ENCODE measurements at regions not wholly inside any gene's neighbourhood (a gene's known extent, or its start where the extent isn't known, plus 50 kb on each side); places are given as distances from the start of the nearest gene placed in this dataset.

DNA sequence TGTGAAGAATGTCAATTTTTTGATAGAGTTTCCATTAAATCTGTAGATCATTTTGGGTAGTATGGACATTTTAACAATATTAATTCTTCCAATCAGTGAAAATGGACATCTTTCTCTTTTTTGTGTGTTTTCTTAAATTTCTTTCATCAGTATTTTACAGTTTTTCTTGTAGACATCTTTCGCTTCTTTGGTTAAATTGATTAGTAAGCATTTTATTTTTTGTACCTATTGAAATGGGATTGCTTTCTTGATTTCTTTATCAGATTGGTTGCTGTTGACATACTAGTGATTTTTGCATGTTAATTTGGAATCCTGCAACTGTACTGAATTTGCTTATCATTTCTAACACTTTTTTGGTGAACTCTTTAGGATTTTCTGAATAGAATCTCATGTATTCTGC lies 683.2 kb upstream of the NCAM2 start:
- no peaks in the 10 kb centered on the region for H3K27me3 ChIP-seq (replicated peaks)
- H3K36me3 ChIP-seq (replicated peaks): no peaks in the 10 kb centered on the region
- TF ChIP-seq, protein P1, sequence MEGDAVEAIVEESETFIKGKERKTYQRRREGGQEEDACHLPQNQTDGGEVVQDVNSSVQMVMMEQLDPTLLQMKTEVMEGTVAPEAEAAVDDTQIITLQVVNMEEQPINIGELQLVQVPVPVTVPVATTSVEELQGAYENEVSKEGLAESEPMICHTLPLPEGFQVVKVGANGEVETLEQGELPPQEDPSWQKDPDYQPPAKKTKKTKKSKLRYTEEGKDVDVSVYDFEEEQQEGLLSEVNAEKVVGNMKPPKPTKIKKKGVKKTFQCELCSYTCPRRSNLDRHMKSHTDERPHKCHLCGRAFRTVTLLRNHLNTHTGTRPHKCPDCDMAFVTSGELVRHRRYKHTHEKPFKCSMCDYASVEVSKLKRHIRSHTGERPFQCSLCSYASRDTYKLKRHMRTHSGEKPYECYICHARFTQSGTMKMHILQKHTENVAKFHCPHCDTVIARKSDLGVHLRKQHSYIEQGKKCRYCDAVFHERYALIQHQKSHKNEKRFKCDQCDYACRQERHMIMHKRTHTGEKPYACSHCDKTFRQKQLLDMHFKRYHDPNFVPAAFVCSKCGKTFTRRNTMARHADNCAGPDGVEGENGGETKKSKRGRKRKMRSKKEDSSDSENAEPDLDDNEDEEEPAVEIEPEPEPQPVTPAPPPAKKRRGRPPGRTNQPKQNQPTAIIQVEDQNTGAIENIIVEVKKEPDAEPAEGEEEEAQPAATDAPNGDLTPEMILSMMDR (IDR thresholded peaks at IDR 0.05; ENCODE audit: low read depth, low read length, missing control alignments): no peak
- no peak for DNase-seq
- H3K27ac ChIP-seq: no peak overlapping the region
- no peak overlapping the region for H3K4me3 ChIP-seq (ENCODE audit: low read depth, low read length)
- in situ Hi-C loops (cut with HindIII; ENCODE audit: low pct_ligation_motif_present, low sequenced_read_pairs): no loop called here

DNA sequence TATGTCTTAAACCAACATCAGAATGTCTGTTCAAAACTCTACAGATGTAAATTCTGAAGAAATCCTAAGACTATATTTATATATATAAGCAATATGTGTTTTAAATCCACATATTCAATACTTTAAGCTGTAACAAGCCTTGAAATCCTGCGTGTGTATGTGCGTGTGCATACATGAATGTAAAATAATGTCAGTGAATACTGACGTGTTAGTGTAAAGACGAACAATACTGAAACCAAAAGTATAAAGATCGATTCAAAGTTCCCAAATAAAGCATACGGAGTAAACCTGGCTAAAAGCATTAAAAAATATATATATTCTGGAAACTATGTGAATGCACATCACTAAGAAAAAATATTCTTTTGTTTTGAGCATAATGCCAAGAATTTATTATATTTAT lies 668.6 kb upstream of the NCAM2 start:
- no peak overlapping the region for H3K27ac ChIP-seq
- no peaks in the 10 kb centered on the region for H3K27me3 ChIP-seq (replicated peaks)
- in situ Hi-C loops (cut with HindIII; ENCODE audit: low pct_ligation_motif_present, low sequenced_read_pairs): no loop called here
- no peak for DNase-seq
- TF ChIP-seq, protein P1 (IDR thresholded peaks at IDR 0.05; ENCODE audit: low read depth, low read length, missing control alignments): no peak
- H3K36me3 ChIP-seq (replicated peaks): no peaks in the 10 kb centered on the region
- no peak overlapping the region for H3K4me3 ChIP-seq (ENCODE audit: low read depth, low read length)

DNA sequence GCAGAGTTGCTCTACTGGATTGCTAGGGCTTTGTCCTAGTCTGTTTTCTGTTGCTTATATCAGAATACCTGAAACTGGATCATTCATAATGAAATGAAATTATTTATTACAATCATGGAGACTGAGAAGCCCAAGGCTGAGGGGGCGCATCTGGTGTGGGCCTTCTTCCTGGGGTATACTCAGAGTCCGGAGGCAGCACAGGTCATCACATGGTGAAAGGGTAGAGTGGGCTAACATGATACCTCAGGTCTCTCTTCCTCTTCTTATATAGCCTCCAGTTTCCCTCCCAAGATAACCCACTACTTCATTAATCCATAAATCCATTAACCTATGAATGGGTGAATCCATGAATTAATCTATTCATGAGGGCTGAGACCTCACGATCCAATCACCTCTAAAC lies 667.6 kb upstream of the NCAM2 start:
- H3K4me3 ChIP-seq (ENCODE audit: low read depth, low read length): no peak overlapping the region

DNA sequence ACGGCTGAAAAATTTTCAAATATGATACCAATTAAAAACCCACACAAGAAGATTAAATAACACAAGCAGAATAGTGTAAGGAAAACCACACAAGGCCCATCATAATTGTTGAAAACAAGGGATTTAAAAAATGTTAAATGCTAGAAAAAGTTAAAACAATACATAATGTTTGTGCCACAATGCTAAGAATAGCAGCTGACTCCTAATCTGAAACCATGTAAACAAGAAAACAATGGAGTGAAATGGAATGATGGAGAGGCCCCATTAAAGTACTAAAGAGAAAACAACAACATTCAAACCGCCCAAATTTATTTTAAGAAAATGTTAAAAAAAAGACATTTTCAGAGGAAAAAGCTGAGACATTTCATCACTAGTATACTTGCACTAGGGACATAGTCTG lies 663.6 kb upstream of the NCAM2 start:
- in situ Hi-C loops (cut with HindIII; ENCODE audit: low pct_ligation_motif_present, low sequenced_read_pairs): no loop called here
- H3K27me3 ChIP-seq (replicated peaks): no peaks in the 10 kb centered on the region

More for the DNA sequence above, 667.6 kb upstream of the NCAM2 start:
- TF ChIP-seq, protein P1 (IDR thresholded peaks at IDR 0.05; ENCODE audit: low read depth, low read length, missing control alignments): no peak
- Histone ChIP-seq H3K27me3 (replicated peaks) (no peaks in the 10 kb centered on the region), H3K36me3 (replicated peaks) (no peaks in the 10 kb centered on the region), H3K27ac (no peak overlapping the region)
- in situ Hi-C loops (cut with HindIII; ENCODE audit: low pct_ligation_motif_present, low sequenced_read_pairs): no loop called here
- DNase-seq: no peak

DNA sequence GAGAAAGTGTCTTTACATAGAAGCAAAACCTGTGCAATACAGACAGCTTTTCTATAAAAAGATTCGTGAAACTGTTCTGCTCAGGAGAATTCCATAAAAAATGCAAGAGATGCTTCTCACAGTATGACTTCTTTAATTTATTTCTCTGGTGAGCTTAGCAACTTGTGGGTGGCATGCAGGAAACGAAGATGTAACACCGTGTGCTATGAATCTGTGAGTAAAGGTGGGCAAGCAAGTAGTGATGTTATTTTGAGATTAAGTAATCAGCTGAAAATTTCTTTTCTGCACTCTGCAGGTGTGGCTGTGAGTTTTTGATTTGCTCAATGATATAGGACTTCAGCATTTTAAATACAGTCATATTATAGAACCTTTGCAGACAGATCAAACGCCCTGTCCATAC lies 656.8 kb upstream of the NCAM2 start:
- in situ Hi-C loops (cut with HindIII; ENCODE audit: low pct_ligation_motif_present, low sequenced_read_pairs): no loop called here
- Histone ChIP-seq H3K36me3 (replicated peaks) (no peaks in the 10 kb centered on the region), H3K27ac (no peak overlapping the region), H3K27me3 (replicated peaks) (no peaks in the 10 kb centered on the region), H3K4me3 (ENCODE audit: low read depth, low read length) (no peak overlapping the region)
- TF ChIP-seq, protein P1 (IDR thresholded peaks at IDR 0.05; ENCODE audit: low read depth, low read length, missing control alignments): no peak
- no peak for DNase-seq

More for the DNA sequence above, 663.6 kb upstream of the NCAM2 start:
- Histone ChIP-seq H3K36me3 (replicated peaks) (no peaks in the 10 kb centered on the region), H3K4me3 (ENCODE audit: low read depth, low read length) (no peak overlapping the region), H3K27ac (no peak overlapping the region)
- DNase-seq: no peak
- TF ChIP-seq, protein P1 (IDR thresholded peaks at IDR 0.05; ENCODE audit: low read depth, low read length, missing control alignments): no peak

DNA sequence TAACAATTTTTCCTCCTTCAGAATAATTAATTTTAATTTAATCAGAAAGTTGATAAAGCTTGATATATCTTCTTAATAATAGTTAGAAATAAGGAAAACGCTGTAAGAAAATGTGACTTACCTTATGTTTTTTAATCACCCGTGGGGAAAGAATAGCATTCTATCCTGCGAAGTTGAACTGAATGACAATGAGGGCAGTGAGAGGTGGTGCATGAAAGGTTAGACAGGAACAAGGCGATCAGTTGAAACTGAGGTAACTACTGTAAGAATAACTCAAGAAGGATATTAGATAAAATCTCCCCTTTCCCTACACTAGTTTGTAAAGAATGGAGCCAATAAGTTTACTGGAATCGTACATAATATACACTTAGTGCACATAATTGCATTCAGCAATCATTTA lies 655.0 kb upstream of the NCAM2 start:
- TF ChIP-seq, protein P1 (IDR thresholded peaks at IDR 0.05; ENCODE audit: low read depth, low read length, missing control alignments): no peak
- DNase-seq: no peak
- H3K27me3 ChIP-seq (replicated peaks): no peaks in the 10 kb centered on the region
- no peak overlapping the region for H3K4me3 ChIP-seq (ENCODE audit: low read depth, low read length)
- no peak overlapping the region for H3K27ac ChIP-seq
- H3K36me3 ChIP-seq (replicated peaks): no peaks in the 10 kb centered on the region
- in situ Hi-C loops (cut with HindIII; ENCODE audit: low pct_ligation_motif_present, low sequenced_read_pairs): no loop called here
